ENCODE measurements at regions not wholly inside any gene's neighbourhood (a gene's known extent, or its start where the extent isn't known, plus 50 kb on each side); places are given as distances from the start of the nearest gene placed in this dataset.
"Not testable (repeated sequence)": the region's sequence is repeated elsewhere in the genome, so short reads cannot be mapped to it uniquely, and the experiment has no call there.

GRCh38 chr3:174540116-174540908 lies 318.8 kb upstream of the NAALADL2 start:
- DNase-seq (ENCODE audit: low read depth in 2 of 2): no peak

GRCh38 chr3:174541708-174542315 lies 317.3 kb upstream of the NAALADL2 start:
- DNase-seq (ENCODE audit: low read depth in 2 of 2): no peak

- no peak for DNase-seq (ENCODE audit: low read depth in 2 of 2)
These were observed 311.2 kb upstream of the NAALADL2 start for GRCh38 chr3:174547801-174548435.

GRCh38 chr3:174548841-174549623 lies 310.1 kb upstream of the NAALADL2 start:
- no peak for DNase-seq (ENCODE audit: low read depth in 2 of 2)

- no peak for DNase-seq (ENCODE audit: low read depth in 2 of 2)
These were observed 277.6 kb upstream of the NAALADL2 start for GRCh38 chr3:174581558-174581957.

- DNase-seq (ENCODE audit: low read depth in 2 of 2): no peak
These were observed 275.7 kb upstream of the NAALADL2 start for GRCh38 chr3:174583396-174583795.

- DNase-seq (ENCODE audit: low read depth in 2 of 2): not testable (repeated sequence)
These were observed 272.0 kb upstream of the NAALADL2 start for GRCh38 chr3:174587137-174587536.

- no peak for DNase-seq (ENCODE audit: low read depth in 2 of 2)
These were observed 262.6 kb upstream of the NAALADL2 start for GRCh38 chr3:174596447-174596982.

- no peak for DNase-seq (ENCODE audit: low read depth in 2 of 2)
These were observed 260.2 kb upstream of the NAALADL2 start for GRCh38 chr3:174598885-174599439.

GRCh38 chr3:174613173-174613572 lies 246.0 kb upstream of the NAALADL2 start:
- no peak for DNase-seq (ENCODE audit: low read depth in 2 of 2)

GRCh38 chr3:174614036-174614435 lies 245.1 kb upstream of the NAALADL2 start:
- DNase-seq (ENCODE audit: low read depth in 2 of 2): no peak

- no peak for DNase-seq (ENCODE audit: low read depth in 2 of 2)
These were observed 240.6 kb upstream of the NAALADL2 start for GRCh38 chr3:174618368-174619080.

GRCh38 chr3:174619239-174619638 lies 239.9 kb upstream of the NAALADL2 start:
- no peak for DNase-seq (ENCODE audit: low read depth in 2 of 2)

GRCh38 chr3:174620138-174620537 lies 239.0 kb upstream of the NAALADL2 start:
- no peak for DNase-seq (ENCODE audit: low read depth in 2 of 2)

GRCh38 chr3:174620855-174621472 lies 238.2 kb upstream of the NAALADL2 start:
- DNase-seq (ENCODE audit: low read depth in 2 of 2): no peak

- no peak for DNase-seq (ENCODE audit: low read depth in 2 of 2)
These were observed 225.8 kb upstream of the NAALADL2 start for GRCh38 chr3:174633342-174633741.

GRCh38 chr3:174636451-174636850 lies 222.7 kb upstream of the NAALADL2 start:
- DNase-seq (ENCODE audit: low read depth in 2 of 2): no peak

GRCh38 chr3:174639406-174639805 lies 219.7 kb upstream of the NAALADL2 start:
- DNase-seq (ENCODE audit: low read depth in 2 of 2): no peak

GRCh38 chr3:174639970-174640369 lies 219.2 kb upstream of the NAALADL2 start:
- DNase-seq (ENCODE audit: low read depth in 2 of 2): no peak

GRCh38 chr3:174640932-174641331 lies 218.2 kb upstream of the NAALADL2 start:
- DNase-seq (ENCODE audit: low read depth in 2 of 2): no peak
